Mesothelial cell of epicardium (in vitro differentiated cells): ENCODE measurements at regions not wholly inside any gene's neighbourhood (a gene's known extent, or its start where the extent isn't known, plus 50 kb on each side); places are given as distances from the start of the nearest gene placed in this dataset.

Experiments
- DNase-seq, 2 experiments: peaks; one replicate each; pipeline ENCODE4 v3.0.0; 2021; ENCODE audit warnings: low spot score in 2 of 2; ENCODE audit not compliant: unreplicated experiment in 2 of 2
- H3K27ac Mint-ChIP-seq: 2 replicates; pipeline ENCODE4 v1.8.0; 2021; ENCODE audit warnings: mixed read lengths
- H3K27me3 Mint-ChIP-seq: 2 replicates; pipeline ENCODE4 v1.8.0; 2021; ENCODE audit warnings: low read depth, mixed read lengths
- H3K36me3 Mint-ChIP-seq: 2 replicates; pipeline ENCODE4 v1.8.0; 2021; ENCODE audit warnings: mixed read lengths
- H3K4me1 Mint-ChIP-seq: 2 replicates; pipeline ENCODE4 v1.8.0; 2021; ENCODE audit warnings: mixed read lengths
- H3K4me3 Mint-ChIP-seq: 2 replicates; pipeline ENCODE4 v1.8.0; 2021; ENCODE audit warnings: mild to moderate bottlenecking, moderate library complexity, mixed read lengths
- H3K9me3 Mint-ChIP-seq: 2 replicates; pipeline ENCODE4 v1.8.0; 2021; ENCODE audit warnings: mixed read lengths
- TF ChIP-seq, protein P1 (sequence below): fragments of 200-600 bp; sonication (generic); IDR thresholded peaks from one replicate; pipeline ENCODE4 v1.5.0; 2021; ENCODE audit warnings: antibody characterized with exemption; ENCODE audit not compliant: unreplicated experiment

DNA sequence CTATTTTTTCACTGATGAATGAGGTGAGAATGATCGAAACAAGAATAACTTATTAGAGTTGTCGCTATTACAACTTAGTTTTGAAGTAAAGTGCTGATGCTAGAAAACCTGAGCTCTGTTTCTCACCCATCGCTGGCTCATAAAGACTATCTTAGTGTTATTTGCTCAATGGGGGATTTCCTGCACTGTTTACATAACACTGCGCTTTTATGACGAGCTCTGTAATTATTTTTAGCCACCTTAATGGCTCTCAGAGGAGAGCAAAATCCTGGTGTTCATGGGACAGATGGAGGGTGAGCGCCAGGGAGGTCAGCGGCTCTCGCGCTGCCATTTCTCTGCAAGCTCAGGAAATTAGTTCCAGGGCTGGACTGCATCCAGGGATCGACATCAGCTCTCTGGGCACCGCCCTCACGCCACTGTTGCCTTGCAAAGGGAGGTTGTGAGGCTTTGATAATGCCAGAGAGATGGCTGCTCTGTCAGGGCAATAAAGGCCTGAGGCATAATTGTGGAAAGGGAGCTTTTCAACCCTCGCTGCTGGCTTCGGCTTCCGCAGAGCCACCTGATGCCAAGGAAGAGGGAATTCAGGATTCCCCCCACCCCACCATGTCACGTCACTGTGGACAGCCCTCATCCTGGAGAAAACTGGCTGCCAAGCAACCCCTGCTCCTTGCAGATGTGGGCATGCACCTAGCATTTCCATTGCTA lies 72.0 kb downstream of the DACT2 start:
- DNase-seq: no peak

DNA sequence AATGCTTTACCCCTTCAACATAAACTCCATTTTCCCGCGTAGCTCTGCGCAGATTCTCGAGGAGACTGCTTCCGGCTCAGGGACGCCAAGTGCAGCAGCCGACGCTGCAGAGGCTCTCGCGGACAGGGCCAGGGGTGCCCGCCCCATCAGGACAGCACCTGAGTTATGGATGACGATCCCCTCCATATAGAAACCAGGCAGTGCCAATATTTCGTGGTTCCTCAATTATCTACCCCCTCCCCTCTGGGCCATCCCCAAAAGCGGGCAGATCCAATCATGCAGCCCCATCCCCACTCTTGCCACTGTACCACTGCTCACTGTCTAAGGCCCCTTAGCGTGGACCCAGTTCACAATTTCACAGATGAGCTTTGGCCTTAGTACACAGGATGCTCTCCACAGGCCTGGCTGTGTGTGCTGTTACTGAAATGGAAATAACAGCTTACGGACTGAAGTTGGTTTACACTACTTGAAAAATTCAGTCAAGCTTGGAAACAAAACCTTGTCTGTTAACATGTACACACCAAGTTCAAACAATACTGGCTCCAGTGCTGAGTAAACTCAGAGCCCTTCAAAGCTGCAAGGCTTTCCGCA lies 74.5 kb downstream of the DACT2 start:
- Mint-ChIP-seq H3K27me3 (peaks cover 17% of the 10 kb centered on the region), H3K9me3 (no peaks in the 10 kb centered on the region), H3K4me1 (peaks cover 27% of the 10 kb centered on the region), H3K27ac (no peak overlapping the region), H3K36me3 (no peaks in the 10 kb centered on the region), H3K4me3 (no peak overlapping the region)
- TF ChIP-seq, protein P1, sequence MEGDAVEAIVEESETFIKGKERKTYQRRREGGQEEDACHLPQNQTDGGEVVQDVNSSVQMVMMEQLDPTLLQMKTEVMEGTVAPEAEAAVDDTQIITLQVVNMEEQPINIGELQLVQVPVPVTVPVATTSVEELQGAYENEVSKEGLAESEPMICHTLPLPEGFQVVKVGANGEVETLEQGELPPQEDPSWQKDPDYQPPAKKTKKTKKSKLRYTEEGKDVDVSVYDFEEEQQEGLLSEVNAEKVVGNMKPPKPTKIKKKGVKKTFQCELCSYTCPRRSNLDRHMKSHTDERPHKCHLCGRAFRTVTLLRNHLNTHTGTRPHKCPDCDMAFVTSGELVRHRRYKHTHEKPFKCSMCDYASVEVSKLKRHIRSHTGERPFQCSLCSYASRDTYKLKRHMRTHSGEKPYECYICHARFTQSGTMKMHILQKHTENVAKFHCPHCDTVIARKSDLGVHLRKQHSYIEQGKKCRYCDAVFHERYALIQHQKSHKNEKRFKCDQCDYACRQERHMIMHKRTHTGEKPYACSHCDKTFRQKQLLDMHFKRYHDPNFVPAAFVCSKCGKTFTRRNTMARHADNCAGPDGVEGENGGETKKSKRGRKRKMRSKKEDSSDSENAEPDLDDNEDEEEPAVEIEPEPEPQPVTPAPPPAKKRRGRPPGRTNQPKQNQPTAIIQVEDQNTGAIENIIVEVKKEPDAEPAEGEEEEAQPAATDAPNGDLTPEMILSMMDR: no peak
- no peak for DNase-seq

More for the DNA sequence above, 72.0 kb downstream of the DACT2 start:
- Mint-ChIP-seq H3K27ac (peak overlapping the region; percentile 25), H3K36me3 (no peaks in the 10 kb centered on the region), H3K27me3 (peaks cover 13% of the 10 kb centered on the region), H3K4me1 (peaks cover 18% of the 10 kb centered on the region), H3K4me3 (no peak overlapping the region), H3K9me3 (no peaks in the 10 kb centered on the region)
- TF ChIP-seq, protein P1: no peak

DNA sequence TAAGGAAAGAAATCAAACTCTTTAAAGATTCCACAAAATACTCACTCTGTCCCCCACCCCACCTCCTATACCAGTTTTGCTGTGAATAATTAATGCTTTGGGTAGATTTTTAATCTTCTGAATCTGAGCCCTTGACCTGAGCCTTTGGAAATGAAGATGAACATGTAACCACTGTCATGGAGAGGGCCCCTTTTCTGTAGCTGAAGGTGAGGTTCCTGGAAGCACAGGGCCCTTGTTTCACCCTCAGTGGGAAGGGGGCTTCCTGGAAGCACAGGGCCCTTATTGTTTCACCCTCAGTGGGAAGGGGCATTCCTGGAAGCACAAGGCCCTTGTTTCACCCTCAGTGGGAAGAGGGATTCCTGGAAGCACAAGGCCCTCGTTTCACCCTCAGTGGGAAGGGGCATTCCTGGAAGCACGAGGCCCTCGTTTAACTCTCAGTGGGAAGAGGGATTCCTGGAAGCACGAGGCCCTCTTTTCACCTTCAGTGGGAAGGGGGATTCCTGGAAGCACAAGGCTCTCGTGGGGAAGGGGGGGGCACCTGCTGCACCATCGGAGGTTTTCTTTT lies 75.7 kb downstream of the DACT2 start:
- H3K4me1 Mint-ChIP-seq: peaks cover 31% of the 10 kb centered on the region
- H3K9me3 Mint-ChIP-seq: no peaks in the 10 kb centered on the region
- TF ChIP-seq, protein P1: no peak
- no peak overlapping the region for H3K4me3 Mint-ChIP-seq
- no peak for DNase-seq
- H3K27me3 Mint-ChIP-seq: peaks cover 13% of the 10 kb centered on the region
- no peaks in the 10 kb centered on the region for H3K36me3 Mint-ChIP-seq
- no peak overlapping the region for H3K27ac Mint-ChIP-seq

DNA sequence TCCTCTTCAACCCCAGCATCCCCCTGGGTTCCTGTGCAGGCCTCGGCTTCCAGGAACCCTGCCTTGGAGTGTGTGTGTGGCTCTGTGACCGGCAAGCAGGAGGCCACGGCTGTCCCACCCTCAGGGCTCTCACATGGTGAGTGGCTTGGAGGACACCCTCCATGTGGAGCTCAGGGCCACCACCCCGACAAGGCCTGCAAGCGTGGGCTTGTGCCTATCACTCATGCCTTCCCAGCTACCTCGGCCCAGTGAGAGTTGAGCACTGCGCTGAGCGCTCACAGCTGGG lies 76.7 kb downstream of the DACT2 start:
- TF ChIP-seq, protein P1: no peak
- Mint-ChIP-seq H3K27me3 (peaks cover 9% of the 10 kb centered on the region), H3K9me3 (no peaks in the 10 kb centered on the region), H3K27ac (no peak overlapping the region), H3K4me3 (no peak overlapping the region), H3K4me1 (peaks cover 26% of the 10 kb centered on the region), H3K36me3 (no peaks in the 10 kb centered on the region)
- DNase-seq: no peak

DNA sequence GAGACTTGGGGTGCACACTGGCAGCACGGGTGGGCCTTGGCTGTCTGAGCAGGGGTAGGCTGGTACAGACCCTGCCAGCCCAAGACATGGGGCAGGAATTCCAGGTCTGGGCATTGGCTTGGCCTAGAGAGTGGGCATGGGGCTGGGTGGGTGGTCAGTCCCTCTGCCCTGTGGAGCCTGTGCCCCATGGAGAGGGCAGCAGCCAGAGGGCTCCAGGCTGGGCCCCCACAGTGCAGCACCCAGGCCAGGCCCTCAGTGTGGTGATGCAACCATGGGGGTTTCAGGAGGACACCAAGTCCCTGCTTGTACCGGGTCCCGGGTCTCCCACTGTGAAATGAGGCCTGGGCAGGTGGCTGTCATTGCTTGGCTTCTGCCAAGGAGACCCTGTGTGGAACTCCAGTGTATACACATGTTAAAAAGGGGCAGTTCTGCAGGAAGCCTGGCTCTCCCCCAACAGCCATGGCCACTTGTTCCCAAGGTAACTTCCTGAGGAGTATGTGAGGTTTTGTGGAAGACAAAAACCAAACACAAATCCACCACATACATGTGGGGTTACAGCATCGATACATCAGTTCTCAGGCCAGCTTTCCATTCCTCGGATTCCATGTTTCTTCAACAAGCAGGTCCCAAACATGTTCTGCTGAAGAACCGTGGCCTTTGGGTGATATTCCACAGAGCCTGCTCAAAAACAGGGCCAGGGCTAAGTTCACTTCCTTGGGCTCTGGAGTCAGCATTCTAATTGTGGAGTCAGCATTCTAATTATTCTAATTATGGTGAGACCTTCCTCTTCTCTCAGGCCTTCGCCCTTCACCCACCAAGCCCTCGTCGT lies 77.3 kb downstream of the DACT2 start:
- Mint-ChIP-seq H3K4me1 (peaks cover 21% of the 10 kb centered on the region), H3K4me3 (no peak overlapping the region), H3K27me3 (peaks cover 9% of the 10 kb centered on the region), H3K36me3 (no peaks in the 10 kb centered on the region), H3K27ac (no peak overlapping the region), H3K9me3 (no peaks in the 10 kb centered on the region)
- DNase-seq: no peak
- TF ChIP-seq, protein P1: no peak
